Neural cell (in vitro differentiated cells): ENCODE measurements at regions not wholly inside any gene's neighbourhood (a gene's known extent, or its start where the extent isn't known, plus 50 kb on each side); places are given as distances from the start of the nearest gene placed in this dataset.
"Not testable (repeated sequence)": the region's sequence is repeated elsewhere in the genome, so short reads cannot be mapped to it uniquely, and the experiment has no call there.

Experiments used
- H2AFZ ChIP-seq: fragments of 200-600, 300-800 bp; sonication (generic), shearing (Covaris generic); 2 replicates; pipeline ENCODE4 v1.6.0; 2014; ENCODE audit warnings: low read depth, mild to moderate bottlenecking, antibody characterized with exemption, low read length, moderate library complexity
- H3F3A ChIP-seq: fragments of 200-600 bp; shearing (Covaris generic); 2 replicates; pipeline ENCODE4 v1.6.1; 2016; ENCODE audit warnings: mild to moderate bottlenecking, moderate library complexity, mixed read lengths, antibody characterized with exemption, low read length; ENCODE audit not compliant: insufficient read depth, poor library complexity, severe bottlenecking
- H3K27ac ChIP-seq: fragments of 200-600, 300-800 bp; sonication (generic), shearing (Covaris generic); 2 replicates; pipeline ENCODE4 v1.5.1; 2014; ENCODE audit warnings: mild to moderate bottlenecking, low read length, moderate library complexity
- H3K27me3 ChIP-seq: fragments of 300-800, 200-600 bp; sonication (generic), shearing (Covaris generic); 2 replicates; pipeline ENCODE4 v1.6.0; 2014; ENCODE audit warnings: mild to moderate bottlenecking, low read depth, low read length, moderate library complexity; ENCODE audit not compliant: insufficient read depth
- H3K36me3 ChIP-seq: fragments of 300-800, 200-600 bp; sonication (generic), shearing (Covaris generic); 2 replicates; pipeline ENCODE4 v1.5.1; 2014; ENCODE audit warnings: mild to moderate bottlenecking, antibody characterized with exemption, low read length, moderate library complexity; ENCODE audit not compliant: insufficient read depth
- H3K4me2 ChIP-seq: fragments of 300-800, 200-600 bp; sonication (generic), shearing (Covaris generic); 2 replicates; pipeline ENCODE4 v1.6.0; 2014; ENCODE audit warnings: mild to moderate bottlenecking, low read length
- H3K4me3 ChIP-seq: fragments of 300-800, 200-600 bp; sonication (generic), shearing (Covaris generic); 2 replicates; pipeline ENCODE4 v1.5.1; 2014; ENCODE audit warnings: mild to moderate bottlenecking, low read length, moderate library complexity
- H3K79me2 ChIP-seq: fragments of 200-600 bp; shearing (Covaris generic); replicated peaks from 2 replicates; pipeline ENCODE4 v1.6.0; 2014; ENCODE audit warnings: mild to moderate bottlenecking, low read length, moderate library complexity; ENCODE audit not compliant: insufficient read depth
- H3K9ac ChIP-seq: fragments of 300-800, 200-600 bp; sonication (generic), shearing (Covaris generic); 2 replicates; pipeline ENCODE4 v1.6.1; 2016; ENCODE audit warnings: mild to moderate bottlenecking, low read length, mixed read lengths
- H3K9me2 ChIP-seq: fragments of 200-600 bp; shearing (Covaris generic); 2 replicates; pipeline ENCODE4 v1.6.1; 2016; ENCODE audit warnings: mild to moderate bottlenecking, low read length, mixed read lengths; ENCODE audit not compliant: insufficient read depth
- H3K9me3 ChIP-seq: fragments of 200-600, 300-800 bp; sonication (generic), shearing (Covaris generic); 2 replicates; pipeline ENCODE4 v1.6.1; 2016; ENCODE audit warnings: mild to moderate bottlenecking, mixed run types, low read length, moderate library complexity, mixed read lengths
- H4K20me1 ChIP-seq: fragments of 200-600 bp; shearing (Covaris generic); 2 replicates; pipeline ENCODE4 v1.6.1; 2016; ENCODE audit warnings: mild to moderate bottlenecking, mixed run types; ENCODE audit not compliant: insufficient read depth
- CTCF ChIP-seq: fragments of 450-650 bp; IDR thresholded peaks from 2 replicates; pipeline ENCODE4 v1.5.1; 2014; ENCODE audit warnings: antibody characterized with exemption, mild to moderate bottlenecking, moderate library complexity; ENCODE audit not compliant: poor library complexity, severe bottlenecking
- EP300 ChIP-seq: fragments of 450-650 bp; conservative IDR thresholded peaks from 2 replicates; pipeline ENCODE4 v1.6.1; 2014; ENCODE audit warnings: antibody characterized with exemption, mild to moderate bottlenecking, moderate library complexity; ENCODE audit not compliant: poor library complexity, severe bottlenecking
- EZH2 ChIP-seq: fragments of 200-600, 300-800 bp; shearing (Covaris generic), sonication (generic); IDR thresholded peaks from 2 replicates; pipeline ENCODE4 v1.6.1; 2014; ENCODE audit warnings: antibody characterized with exemption, low read length, borderline replicate concordance, mild to moderate bottlenecking; ENCODE audit not compliant: insufficient read depth, poor library complexity, severe bottlenecking
- MXI1 ChIP-seq: fragments of 450-650 bp; conservative IDR thresholded peaks from 2 replicates; pipeline ENCODE4 v1.6.1; 2014; ENCODE audit warnings: antibody characterized with exemption, mild to moderate bottlenecking; ENCODE audit not compliant: poor library complexity, severe bottlenecking
- POLR2AphosphoS5 ChIP-seq: IDR thresholded peaks from 2 replicates; pipeline ENCODE4 v1.6.1; 2012
- RAD21 ChIP-seq: fragments of 450-650 bp; conservative IDR thresholded peaks from 2 replicates; pipeline ENCODE4 v1.6.1; 2014; ENCODE audit warnings: antibody characterized with exemption, mild to moderate bottlenecking, moderate library complexity
- REST ChIP-seq: IDR thresholded peaks from 2 replicates; pipeline ENCODE4 v1.6.1; 2012; ENCODE audit warnings: borderline replicate concordance
- SMC3 ChIP-seq: fragments of 450-650 bp; conservative IDR thresholded peaks from 2 replicates; pipeline ENCODE4 v1.6.1; 2014; ENCODE audit warnings: antibody characterized with exemption, mild to moderate bottlenecking, moderate library complexity; ENCODE audit not compliant: poor library complexity
- TAF1 ChIP-seq: IDR thresholded peaks from 2 replicates; pipeline ENCODE4 v1.6.1; 2012; ENCODE audit warnings: low read depth

- H4K20me1 ChIP-seq, H3K27me3 ChIP-seq, H3K9me2 ChIP-seq, H3K27ac ChIP-seq, H3K4me2 ChIP-seq, H3K9me3 ChIP-seq, H3K4me3 ChIP-seq, H2AFZ ChIP-seq, H3K36me3 ChIP-seq, H3F3A ChIP-seq, H3K9ac ChIP-seq, H3K79me2 ChIP-seq: not testable (repeated sequence)
Observed at GRCh38 chr14:22491053-22491452, 98.0 kb downstream of the DAD1 start.

DNA sequence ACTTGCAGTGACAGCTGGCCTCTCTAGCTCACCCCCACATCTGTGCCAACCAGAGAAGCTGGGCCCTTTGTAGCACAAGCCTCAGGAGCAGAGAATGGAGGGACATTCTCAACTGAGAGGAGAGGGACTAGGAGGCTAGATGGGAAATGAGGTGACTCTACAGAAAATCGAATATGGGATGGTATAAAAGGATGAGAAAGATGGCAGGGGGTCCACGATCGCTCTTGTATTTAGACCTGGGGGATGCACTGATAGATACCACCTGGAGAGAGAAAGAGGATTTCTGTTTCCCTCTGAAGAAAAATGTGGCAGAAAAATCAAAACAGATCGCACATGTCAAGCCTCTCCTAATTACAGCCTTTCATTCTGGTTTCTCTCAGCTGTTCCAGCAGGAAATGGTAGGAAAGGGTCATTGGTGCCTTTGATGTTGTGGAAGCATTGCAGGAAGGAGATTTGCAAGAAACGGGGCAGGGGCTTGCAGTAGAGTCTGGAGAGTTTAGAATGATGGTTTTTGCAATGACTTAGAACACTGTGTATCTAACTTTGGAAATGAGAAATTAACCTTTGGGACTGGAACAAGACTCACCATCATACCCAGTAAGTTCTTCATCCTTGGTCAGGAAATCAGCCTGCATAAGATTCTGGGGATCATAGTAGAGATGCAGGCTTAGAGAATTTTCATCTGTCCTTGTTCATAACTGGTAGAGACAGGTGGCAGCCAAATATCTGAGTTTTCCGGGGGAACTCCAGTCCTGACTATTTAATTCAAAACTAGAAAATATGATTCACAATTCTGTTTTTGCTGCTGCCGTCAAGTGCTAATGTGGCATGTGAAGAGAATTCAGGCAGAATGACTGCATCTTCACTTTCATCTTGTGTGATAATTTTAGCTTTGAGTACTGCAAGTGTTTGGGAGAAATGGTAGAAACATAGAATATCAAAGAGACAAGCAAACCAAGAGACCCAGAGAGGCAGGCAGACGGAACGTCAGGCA is 98.8 kb downstream of the DAD1 start:
- Histone ChIP-seq H3K27ac (no peak overlapping the region), H3K4me2 (no peak overlapping the region), H3K36me3 (no peaks in the 10 kb centered on the region), H3K4me3 (peak overlapping the region; percentile 26), H3K9me3 (no peaks in the 10 kb centered on the region), H3F3A (no peaks in the 10 kb centered on the region), H2AFZ (no peak overlapping the region), H3K9me2 (no peaks in the 10 kb centered on the region), H4K20me1 (no peaks in the 10 kb centered on the region), H3K9ac (no peak overlapping the region), H3K27me3 (no peaks in the 10 kb centered on the region), H3K79me2 (no peaks in the 10 kb centered on the region)
- TF ChIP-seq POLR2AphosphoS5: no peak
- no peak for TF ChIP-seq SMC3
- no peak for TF ChIP-seq RAD21
- peak; percentile 53 for TF ChIP-seq REST
- no peak for TF ChIP-seq EZH2
- TF ChIP-seq EP300: no peak
- TF ChIP-seq MXI1: no peak

- H3K27ac ChIP-seq: no peak overlapping the region
- no peaks in the 10 kb centered on the region for H4K20me1 ChIP-seq
- H3K9me3 ChIP-seq: no peaks in the 10 kb centered on the region
- H3K9ac ChIP-seq: no peak overlapping the region
- H3K27me3 ChIP-seq: no peaks in the 10 kb centered on the region
- no peaks in the 10 kb centered on the region for H3F3A ChIP-seq
- no peaks in the 10 kb centered on the region for H3K79me2 ChIP-seq
- no peak overlapping the region for H2AFZ ChIP-seq
- TF ChIP-seq RAD21: no peak
- TF ChIP-seq MXI1: no peak
- TF ChIP-seq TAF1: no peak
- TF ChIP-seq EP300: no peak
- no peak for TF ChIP-seq POLR2AphosphoS5
- TF ChIP-seq EZH2: no peak
- no peak for TF ChIP-seq CTCF
- TF ChIP-seq REST: no peak
- TF ChIP-seq SMC3: no peak
- H3K9me2 ChIP-seq: no peaks in the 10 kb centered on the region
- H3K4me3 ChIP-seq: no peak overlapping the region
- H3K36me3 ChIP-seq: no peaks in the 10 kb centered on the region
- no peak overlapping the region for H3K4me2 ChIP-seq
Observed at GRCh38 chr14:22489244-22489545, 99.8 kb downstream of the DAD1 start.
